GM20000 (cell line): ENCODE measurements at regions not wholly inside any gene's neighbourhood (a gene's known extent, or its start where the extent isn't known, plus 50 kb on each side); places are given as distances from the start of the nearest gene placed in this dataset.

Experiments used
- DNase-seq: peaks from one replicate; pipeline ENCODE4 v3.0.0; 2012; ENCODE audit warnings: low spot score
- TF ChIP-seq, protein P1 (sequence below): IDR thresholded peaks from 2 replicates; pipeline ENCODE4 v1.5.1; 2012; ENCODE audit warnings: mild to moderate bottlenecking, control low read depth; ENCODE audit errors: extremely low read depth, missing control alignments

DNA sequence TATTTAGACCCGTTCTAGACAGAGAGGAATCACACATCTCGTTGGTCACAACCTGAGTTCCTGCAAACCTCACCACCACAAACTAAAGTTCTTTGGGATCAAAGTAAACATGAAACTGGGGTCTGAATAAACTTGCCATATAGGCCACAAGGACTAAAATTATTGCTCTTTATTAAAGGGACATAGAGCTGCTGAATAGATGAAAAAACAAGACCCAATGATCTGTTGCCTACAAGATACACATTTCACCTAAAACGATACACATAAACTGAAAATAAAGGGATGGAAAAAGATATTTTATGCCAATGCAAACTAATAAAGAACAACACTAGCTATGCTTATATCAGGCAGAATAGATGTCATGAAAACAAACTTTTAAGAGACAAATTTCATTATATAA is 623.0 kb downstream of the TBC1D32 start:
- TF ChIP-seq, protein P1, sequence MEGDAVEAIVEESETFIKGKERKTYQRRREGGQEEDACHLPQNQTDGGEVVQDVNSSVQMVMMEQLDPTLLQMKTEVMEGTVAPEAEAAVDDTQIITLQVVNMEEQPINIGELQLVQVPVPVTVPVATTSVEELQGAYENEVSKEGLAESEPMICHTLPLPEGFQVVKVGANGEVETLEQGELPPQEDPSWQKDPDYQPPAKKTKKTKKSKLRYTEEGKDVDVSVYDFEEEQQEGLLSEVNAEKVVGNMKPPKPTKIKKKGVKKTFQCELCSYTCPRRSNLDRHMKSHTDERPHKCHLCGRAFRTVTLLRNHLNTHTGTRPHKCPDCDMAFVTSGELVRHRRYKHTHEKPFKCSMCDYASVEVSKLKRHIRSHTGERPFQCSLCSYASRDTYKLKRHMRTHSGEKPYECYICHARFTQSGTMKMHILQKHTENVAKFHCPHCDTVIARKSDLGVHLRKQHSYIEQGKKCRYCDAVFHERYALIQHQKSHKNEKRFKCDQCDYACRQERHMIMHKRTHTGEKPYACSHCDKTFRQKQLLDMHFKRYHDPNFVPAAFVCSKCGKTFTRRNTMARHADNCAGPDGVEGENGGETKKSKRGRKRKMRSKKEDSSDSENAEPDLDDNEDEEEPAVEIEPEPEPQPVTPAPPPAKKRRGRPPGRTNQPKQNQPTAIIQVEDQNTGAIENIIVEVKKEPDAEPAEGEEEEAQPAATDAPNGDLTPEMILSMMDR = no peak
- DNase-seq = no peak

DNA sequence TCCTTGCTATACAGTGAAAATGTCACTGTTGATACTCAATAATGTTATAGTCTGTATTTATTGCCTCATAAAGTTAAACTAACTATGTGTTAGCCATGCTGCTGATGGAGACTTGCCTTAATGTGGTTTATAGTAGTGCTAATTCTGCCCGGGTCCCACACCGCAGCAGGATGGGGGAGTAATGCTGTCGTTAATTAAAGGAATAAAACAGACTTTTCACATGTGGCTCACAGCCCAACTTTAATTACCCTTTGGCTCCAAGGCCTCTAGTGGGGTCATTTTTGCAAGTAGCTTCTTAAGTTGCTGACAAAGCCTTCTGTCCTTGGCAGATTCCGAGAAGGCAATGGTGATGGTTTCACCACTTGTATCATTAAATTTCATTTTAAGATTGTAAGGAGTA is 634.3 kb downstream of the TBC1D32 start:
- DNase-seq = no peak
- TF ChIP-seq, protein P1 = no peak

GRCh38 chr6:120686492-120686891 is 647.8 kb downstream of the TBC1D32 start:
- TF ChIP-seq, protein P1 = no peak
- no peak for DNase-seq

GRCh38 chr6:120682145-120682544 is 652.1 kb downstream of the TBC1D32 start:
- TF ChIP-seq, protein P1 = no peak
- no peak for DNase-seq

DNA sequence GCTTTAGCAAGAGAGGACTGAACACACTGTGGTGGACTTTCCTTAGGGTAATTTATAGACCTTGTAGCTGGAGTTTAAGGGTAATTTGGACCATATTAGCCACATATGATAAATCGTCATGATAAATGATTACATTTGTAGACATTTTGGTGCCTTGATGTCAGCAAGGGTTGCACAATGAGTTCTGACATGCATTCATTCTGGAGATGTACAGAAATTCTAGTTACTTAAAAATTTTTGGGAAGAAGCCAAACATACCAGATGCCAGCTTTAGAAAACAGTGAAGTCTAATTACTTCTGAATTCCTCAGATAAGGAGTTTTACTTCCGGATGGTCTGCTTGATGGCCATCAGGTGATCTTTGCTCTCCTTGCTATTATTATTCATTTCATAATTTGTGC is 653.1 kb downstream of the TBC1D32 start:
- DNase-seq = no peak
- TF ChIP-seq, protein P1 = no peak

DNA sequence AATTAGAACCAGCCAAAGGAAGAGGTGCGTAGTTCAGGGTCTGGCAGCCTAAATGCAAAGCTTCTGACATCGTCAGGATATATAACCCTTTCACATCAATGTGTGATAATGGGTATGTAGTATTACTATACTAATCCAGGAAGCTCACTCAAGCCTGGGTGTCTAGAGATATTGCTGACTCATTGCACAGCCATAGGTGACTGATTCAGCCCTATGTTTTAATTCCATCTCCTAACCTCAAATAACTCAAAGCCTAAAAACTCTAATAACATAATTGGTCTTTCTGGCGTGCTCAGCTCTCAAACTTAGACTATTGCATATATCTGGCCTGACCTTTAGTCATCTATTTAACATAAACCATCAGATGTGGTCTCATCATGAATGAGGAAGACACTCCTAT is 658.4 kb downstream of the TBC1D32 start:
- TF ChIP-seq, protein P1 = no peak
- no peak for DNase-seq

DNA sequence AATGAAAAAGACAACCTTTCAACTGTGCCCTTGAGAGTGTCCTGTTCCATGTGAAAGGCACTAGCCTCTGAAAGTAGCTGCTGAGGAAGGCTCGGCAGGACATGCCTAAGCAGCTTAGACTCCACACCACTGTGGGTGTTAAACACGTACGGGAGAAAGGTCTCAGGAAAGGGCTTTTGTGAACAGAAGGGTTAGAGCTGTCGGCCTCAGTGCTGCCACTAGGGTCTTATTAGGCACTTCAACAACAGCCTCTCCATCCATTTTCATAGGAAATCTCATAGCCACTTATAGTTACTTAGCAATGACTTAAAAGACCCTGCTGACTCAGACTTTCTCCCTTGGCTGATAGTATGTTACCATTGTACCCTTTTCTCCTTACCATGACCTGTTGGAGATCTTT is 662.8 kb downstream of the TBC1D32 start:
- no peak for DNase-seq
- TF ChIP-seq, protein P1 = no peak
